Activated B cell treated with CpG ODN at 0.5 μM for 24 hours (primary cell): ENCODE measurements at regions not wholly inside any gene's neighbourhood (a gene's known extent, or its start where the extent isn't known, plus 50 kb on each side); places are given as distances from the start of the nearest gene placed in this dataset.

Experiments
- ATAC-seq: fragments of 200-7000 bp; cut with Tn5 transposase; one replicate; pipeline ENCODE4 v1.10.0; 2021; ENCODE audit warnings: low read depth, mild to moderate bottlenecking, moderate library complexity
- CTCF ChIA-PET: fragments of 350-600 bp; sonication (Branson Sonifier 250); formaldehyde crosslinking; loops from one replicate; lab custom pipeline; 2021; ENCODE audit warnings: antibody characterized with exemption; lab: Charles Lee
- POLR2A ChIA-PET: fragments of 350-600 bp; sonication (Branson Sonifier 250); formaldehyde crosslinking; loops from one replicate; lab custom pipeline; 2021; ENCODE audit warnings: antibody characterized with exemption; lab: Charles Lee
- DNase-seq: peaks from one replicate; pipeline ENCODE4 v3.0.0; 2022
- H3K27ac Mint-ChIP-seq: one replicate; pipeline ENCODE4 v1.8.0; 2020; ENCODE audit warnings: mixed read lengths
- H3K27me3 Mint-ChIP-seq: one replicate; pipeline ENCODE4 v1.8.0; 2021; ENCODE audit warnings: mixed read lengths
- H3K36me3 Mint-ChIP-seq: one replicate; pipeline ENCODE4 v1.8.0; 2021; ENCODE audit warnings: low read depth, mixed read lengths
- H3K4me1 Mint-ChIP-seq: one replicate; pipeline ENCODE4 v1.8.0; 2021; ENCODE audit warnings: mixed read lengths
- H3K4me3 Mint-ChIP-seq: one replicate; pipeline ENCODE4 v1.8.0; 2020; ENCODE audit warnings: mild to moderate bottlenecking, mixed read lengths
- H3K9me3 Mint-ChIP-seq: one replicate; pipeline ENCODE4 v1.8.0; 2020; ENCODE audit warnings: mixed read lengths
- CTCF ChIP-seq: fragments of 200-600 bp; IDR thresholded peaks from one replicate; pipeline ENCODE4 v1.8.0; 2022; ENCODE audit warnings: antibody characterized with exemption, mild to moderate bottlenecking
- intact Hi-C: fragments of 100-400 bp; cut with micrococcal nuclease; formaldehyde crosslinking; loops from one replicate; pipeline ENCODE4 v1.15.1; 2024

GRCh38 chr3:193980905-193981304, 155.0 kb upstream of the HES1 start:
- ATAC-seq, result no peak
- H3K36me3 Mint-ChIP-seq, result no peaks in the 10 kb centered on the region
- TF ChIP-seq CTCF, result no peak
- H3K27ac Mint-ChIP-seq, result no peak overlapping the region
- H3K4me1 Mint-ChIP-seq, result no peaks in the 10 kb centered on the region
- peaks cover 4% of the 10 kb centered on the region for H3K27me3 Mint-ChIP-seq
- H3K4me3 Mint-ChIP-seq, result no peak overlapping the region
- DNase-seq, result no peak
- intact Hi-C loops, result no loop called here
- no peaks in the 10 kb centered on the region for H3K9me3 Mint-ChIP-seq
- ChIA-PET POLR2A (interaction anchor here (0.6 kb wide), 1 partner anchor 17 kb away, joined by 3 read pairs; no protein-coding TSS in a partner anchor), CTCF (no interaction called here)

GRCh38 chr3:193981504-193981903, 154.4 kb upstream of the HES1 start:
- Mint-ChIP-seq H3K27ac (no peak overlapping the region), H3K4me3 (no peak overlapping the region), H3K4me1 (no peaks in the 10 kb centered on the region), H3K9me3 (no peaks in the 10 kb centered on the region), H3K36me3 (no peaks in the 10 kb centered on the region), H3K27me3 (peaks cover 7% of the 10 kb centered on the region)
- ChIA-PET CTCF (interaction anchor here (1.1 kb wide), 1 partner anchor 11 kb away, joined by 3 read pairs; no protein-coding TSS in a partner anchor), POLR2A (interaction anchor here (0.6 kb wide), 1 partner anchor 17 kb away, joined by 3 read pairs; no protein-coding TSS in a partner anchor)
- intact Hi-C loops, result no loop called here
- DNase-seq (no peak), ATAC-seq (no peak)
- no peak for TF ChIP-seq CTCF

- no peak for ATAC-seq
- Mint-ChIP-seq H3K36me3 (no peaks in the 10 kb centered on the region), H3K9me3 (no peaks in the 10 kb centered on the region), H3K27me3 (peaks cover 11% of the 10 kb centered on the region), H3K27ac (no peak overlapping the region), H3K4me1 (no peaks in the 10 kb centered on the region), H3K4me3 (no peak overlapping the region)
- intact Hi-C loops, result no loop called here
- POLR2A ChIA-PET, result interaction anchor here (0.8 kb wide), 1 partner anchor 93 kb away, joined by 4 read pairs; no protein-coding TSS in a partner anchor
- DNase-seq, result no peak
- no peak for TF ChIP-seq CTCF
- CTCF ChIA-PET, result interaction anchor here (1.1 kb wide), 1 partner anchor 12 kb away, joined by 3 read pairs; no protein-coding TSS in a partner anchor
Measured at GRCh38 chr3:193982258-193982659, 153.7 kb upstream of the HES1 start.

DNA sequence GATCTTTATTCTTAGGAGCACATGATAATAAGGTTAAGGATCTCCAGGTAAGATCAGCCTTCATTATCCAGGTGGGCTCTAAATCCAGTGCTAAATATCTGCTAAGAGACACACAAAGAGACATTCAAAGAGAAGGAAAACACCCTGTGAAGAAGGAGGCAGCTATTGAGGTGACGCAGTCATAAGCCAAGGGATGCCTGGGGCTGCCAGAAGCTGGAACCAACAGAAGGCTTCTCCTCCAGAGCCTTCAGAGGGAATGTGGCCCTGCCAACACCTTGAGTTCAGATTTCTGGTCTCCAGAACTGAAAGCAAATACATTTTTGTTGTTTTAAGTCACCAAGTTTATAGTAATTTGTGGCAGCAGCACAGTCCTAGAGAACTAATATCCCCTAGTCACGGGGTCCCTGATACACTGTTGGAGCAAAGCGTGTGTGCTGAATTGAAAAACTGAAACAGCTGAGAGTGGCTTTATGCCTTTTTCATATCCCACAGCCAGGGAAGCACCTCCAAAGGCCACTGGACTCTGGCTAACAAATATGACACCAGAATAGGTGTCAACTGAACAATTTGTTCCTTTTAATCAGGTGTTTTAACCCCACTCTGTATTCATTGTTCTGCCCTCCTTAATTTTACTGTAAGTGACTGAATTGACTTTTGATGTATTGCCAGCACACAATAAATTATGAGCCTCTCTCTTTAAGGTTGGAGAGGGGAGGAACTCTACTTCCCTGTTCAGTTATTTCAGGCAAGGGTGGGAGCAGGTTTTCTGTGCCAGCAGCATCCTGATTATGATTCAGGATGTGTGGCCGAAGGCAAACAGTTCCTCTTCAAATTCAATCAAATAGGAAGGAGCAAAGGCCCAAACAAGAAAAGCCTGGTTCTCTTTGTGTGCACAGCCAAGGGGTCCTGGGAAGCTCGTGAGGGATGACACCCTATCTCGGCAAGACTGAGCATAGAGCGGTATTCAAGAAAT, 151.8 kb upstream of the HES1 start:
- ChIA-PET CTCF (no interaction called here), POLR2A (no interaction called here)
- intact Hi-C loops, result no loop called here
- Mint-ChIP-seq H3K36me3 (no peaks in the 10 kb centered on the region), H3K27ac (no peak overlapping the region), H3K4me1 (no peaks in the 10 kb centered on the region), H3K4me3 (no peak overlapping the region), H3K27me3 (peaks cover 11% of the 10 kb centered on the region), H3K9me3 (no peaks in the 10 kb centered on the region)
- ATAC-seq, result no peak
- no peak for DNase-seq
- no peak for TF ChIP-seq CTCF

GRCh38 chr3:193984876-193985275, 151.1 kb upstream of the HES1 start:
- H3K27me3 Mint-ChIP-seq, result peaks cover 13% of the 10 kb centered on the region

More at GRCh38 chr3:193984876-193985275, 151.1 kb upstream of the HES1 start:
- no peak overlapping the region for H3K4me3 Mint-ChIP-seq
- CTCF ChIA-PET, result no interaction called here
- DNase-seq, result no peak
- no peak for TF ChIP-seq CTCF
- no peaks in the 10 kb centered on the region for H3K4me1 Mint-ChIP-seq
- ATAC-seq, result no peak
- intact Hi-C loops, result no loop called here
- POLR2A ChIA-PET, result no interaction called here
- no peak overlapping the region for H3K27ac Mint-ChIP-seq
- no peaks in the 10 kb centered on the region for H3K36me3 Mint-ChIP-seq
- H3K9me3 Mint-ChIP-seq, result peaks cover 2% of the 10 kb centered on the region
